Trophoblast cell (in vitro differentiated cells and primary cell): ENCODE measurements at regions not wholly inside any gene's neighbourhood (a gene's known extent, or its start where the extent isn't known, plus 50 kb on each side); places are given as distances from the start of the nearest gene placed in this dataset.

Experiments used
- DNase-seq, 2 donors: peaks; one replicate each; pipeline ENCODE4 v3.0.0-alpha.2; 2016
- H2AFZ ChIP-seq: 2 replicates; pipeline ENCODE4 v1.6.1; 2013; ENCODE audit warnings: low read length, moderate library complexity, mild to moderate bottlenecking; ENCODE audit not compliant: insufficient read depth, poor library complexity
- H2AK5ac ChIP-seq: 2 replicates; pipeline ENCODE4 v1.6.1; 2013; ENCODE audit warnings: mild to moderate bottlenecking, low read length
- H2BK120ac ChIP-seq: 2 replicates; pipeline ENCODE4 v1.6.1; 2013; ENCODE audit warnings: low read length, mild to moderate bottlenecking, moderate library complexity; ENCODE audit not compliant: insufficient read depth, poor library complexity
- H2BK12ac ChIP-seq: 2 replicates; pipeline ENCODE4 v1.6.1; 2013; ENCODE audit warnings: mild to moderate bottlenecking, low read length, moderate library complexity
- H2BK5ac ChIP-seq: 2 replicates; pipeline ENCODE4 v1.6.1; 2013; ENCODE audit warnings: low read length, low read depth, moderate library complexity, mild to moderate bottlenecking; ENCODE audit not compliant: poor library complexity
- H3K14ac ChIP-seq: 2 replicates; pipeline ENCODE4 v1.6.1; 2013; ENCODE audit warnings: mild to moderate bottlenecking, low read length
- H3K18ac ChIP-seq: 2 replicates; pipeline ENCODE4 v1.6.1; 2013; ENCODE audit warnings: mild to moderate bottlenecking, low read length
- H3K23ac ChIP-seq: 2 replicates; pipeline ENCODE4 v1.6.1; 2013; ENCODE audit warnings: low read length
- H3K27ac ChIP-seq: 2 replicates; pipeline ENCODE4 v1.5.1; 2013; ENCODE audit warnings: low read depth, mild to moderate bottlenecking, inconsistent platforms, low read length, moderate library complexity
- H3K27me3 ChIP-seq: 2 replicates; pipeline ENCODE4 v1.6.1; 2013; ENCODE audit warnings: inconsistent platforms, mild to moderate bottlenecking, low read length, moderate library complexity; ENCODE audit not compliant: insufficient read depth
- H3K36me3 ChIP-seq, 2 experiments: 1 replicate in 1 of 2; 2 replicates in 1 of 2; pipeline ENCODE4 v1.6.1; 2013; ENCODE audit warnings: low read length in 2 of 2, mild to moderate bottlenecking in 2 of 2, moderate library complexity in 1 of 2; ENCODE audit not compliant: insufficient read depth in 2 of 2, control insufficient read depth in 1 of 2
- H3K4ac ChIP-seq: 2 replicates; pipeline ENCODE4 v1.6.1; 2013; ENCODE audit warnings: low read depth, mild to moderate bottlenecking, low read length, moderate library complexity
- H3K4me1 ChIP-seq, 2 experiments: 1 replicate in 1 of 2; 2 replicates in 1 of 2; pipeline ENCODE4 v1.6.1; 2013; ENCODE audit warnings: low read length in 2 of 2, mild to moderate bottlenecking in 2 of 2, moderate library complexity in 1 of 2; ENCODE audit not compliant: insufficient read depth in 2 of 2, control insufficient read depth in 1 of 2
- H3K4me2 ChIP-seq: 2 replicates; pipeline ENCODE4 v1.6.1; 2013; ENCODE audit warnings: inconsistent platforms, mild to moderate bottlenecking, low read length, moderate library complexity
- H3K4me3 ChIP-seq: 2 replicates; pipeline ENCODE4 v1.5.1; 2013; ENCODE audit warnings: mild to moderate bottlenecking, low read depth, low read length, inconsistent platforms
- H3K79me1 ChIP-seq: one replicate; pipeline ENCODE4 v1.6.1; 2013; ENCODE audit warnings: low read length
- H3K79me2 ChIP-seq: 2 replicates; pipeline ENCODE4 v1.6.1; 2013; ENCODE audit warnings: low read length, mild to moderate bottlenecking; ENCODE audit not compliant: control insufficient read depth, insufficient read depth, poor library complexity
- H3K9ac ChIP-seq: 2 replicates; pipeline ENCODE4 v1.6.1; 2013; ENCODE audit warnings: mild to moderate bottlenecking, low read length
- H3K9me3 ChIP-seq: 2 replicates; pipeline ENCODE4 v1.6.1; 2013; ENCODE audit warnings: low read depth, mild to moderate bottlenecking, control low read depth, inconsistent platforms, low read length; ENCODE audit not compliant: insufficient read depth
- H4K12ac ChIP-seq: 2 replicates; pipeline ENCODE4 v1.6.1; 2013; ENCODE audit warnings: low read depth, mild to moderate bottlenecking, low read length, moderate library complexity
- H4K8ac ChIP-seq: 2 replicates; pipeline ENCODE4 v1.6.1; 2013; ENCODE audit warnings: low read depth, mild to moderate bottlenecking, low read length, moderate library complexity
- H4K91ac ChIP-seq: one replicate; pipeline ENCODE4 v1.6.1; 2013; ENCODE audit warnings: low read depth, mild to moderate bottlenecking, low read length, moderate library complexity
- WGBS: extraction: QIAGEN DNeasy Blood & Tissue Kit; methylation state at CpG from one replicate; pipeline ENCODE4 v1.1.7; 2013; ENCODE audit warnings: missing lambda C conversion rate; ENCODE audit not compliant: insufficient read length, insufficient coverage; ENCODE audit errors: extremely low coverage; 5-methylcytosine and 5-hydroxymethylcytosine counted together

DNA sequence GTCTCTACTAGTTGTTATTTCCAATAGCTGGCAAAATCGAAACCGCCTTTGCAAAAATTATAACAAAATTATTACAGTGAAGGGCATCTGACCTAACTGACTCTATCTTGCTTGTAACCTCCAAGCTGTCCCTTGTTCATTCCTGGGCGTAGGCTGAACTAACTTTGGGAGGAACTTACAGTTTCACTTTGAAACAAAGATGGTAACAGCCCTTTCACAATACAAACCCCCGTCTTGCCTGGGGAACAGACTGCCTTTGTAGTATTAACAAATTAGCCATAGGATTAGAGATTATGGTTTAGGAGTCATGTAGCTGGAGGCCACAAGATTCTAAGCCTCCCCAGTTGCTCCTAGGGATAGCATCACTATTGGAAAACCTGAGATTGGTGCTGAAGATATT is 131.6 kb upstream of the HSD17B12 start:
- DNase-seq = no peak

DNA sequence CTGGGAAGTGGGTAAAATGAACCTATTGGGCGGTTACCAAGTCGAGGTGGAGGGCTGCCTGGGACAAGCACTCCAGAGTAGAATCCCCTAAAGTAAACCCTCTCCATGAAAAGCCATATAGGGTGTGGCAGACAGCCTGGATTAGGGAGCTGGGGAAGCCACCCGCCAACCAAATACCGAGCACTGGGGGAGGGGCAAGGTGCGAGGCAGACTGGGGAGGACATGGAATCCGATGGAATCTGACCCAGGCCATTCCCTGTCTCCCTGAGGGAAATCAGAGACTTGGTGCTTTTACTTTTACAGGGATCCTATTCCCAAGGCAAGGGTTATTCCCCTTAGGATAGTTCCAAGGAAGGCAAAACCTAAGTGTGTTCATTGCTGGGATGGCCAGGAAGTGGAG is 130.9 kb upstream of the HSD17B12 start:
- DNase-seq = no peak
- Histone ChIP-seq H3K23ac (no peak overlapping the region), H3K79me2 (no peaks in the 10 kb centered on the region), H3K79me1 (no peaks in the 10 kb centered on the region), H4K91ac (no peak overlapping the region), H3K4ac (no peak overlapping the region), H4K12ac (no peak overlapping the region), H3K9me3 (peaks cover 14% of the 10 kb centered on the region), H3K9ac (no peak overlapping the region), H3K4me3 (no peak overlapping the region), H2BK12ac (no peak overlapping the region), H3K4me2 (no peak overlapping the region), H4K8ac (no peak overlapping the region), H2AFZ (no peak overlapping the region), H2BK120ac (no peak overlapping the region), H3K27me3 (peaks cover 16% of the 10 kb centered on the region), H3K36me3 (no peaks in the 10 kb centered on the region), H2BK5ac (no peak overlapping the region), H3K18ac (no peak overlapping the region), H3K27ac (no peak overlapping the region), H2AK5ac (no peak overlapping the region), H3K4me1 (peaks cover 3 to 5% of the 10 kb centered on the region in 2 experiments), H3K14ac (no peak overlapping the region)
- WGBS = no CpG with 5 or more reads among the region's 6 CpGs

More for the DNA sequence above, 131.6 kb upstream of the HSD17B12 start:
- no peak overlapping the region for H3K4ac ChIP-seq
- H2AFZ ChIP-seq = no peak overlapping the region
- peaks cover 16% of the 10 kb centered on the region for H3K27me3 ChIP-seq
- no peak overlapping the region for H3K18ac ChIP-seq
- H3K4me2 ChIP-seq = no peak overlapping the region
- H3K4me1 ChIP-seq = peaks cover 3 to 5% of the 10 kb centered on the region in 2 experiments
- H3K79me2 ChIP-seq = no peaks in the 10 kb centered on the region
- H3K23ac ChIP-seq = no peak overlapping the region
- no peak overlapping the region for H3K9ac ChIP-seq
- H4K8ac ChIP-seq = no peak overlapping the region
- no peak overlapping the region for H4K91ac ChIP-seq
- H2BK12ac ChIP-seq = no peak overlapping the region
- H3K27ac ChIP-seq = no peak overlapping the region
- H3K14ac ChIP-seq = no peak overlapping the region
- H2AK5ac ChIP-seq = no peak overlapping the region
- no peak overlapping the region for H2BK120ac ChIP-seq
- H2BK5ac ChIP-seq = no peak overlapping the region
- peaks cover 14% of the 10 kb centered on the region for H3K9me3 ChIP-seq
- no peaks in the 10 kb centered on the region for H3K36me3 ChIP-seq
- no peak overlapping the region for H3K4me3 ChIP-seq
- H4K12ac ChIP-seq = no peak overlapping the region
- WGBS = no CpG with 5 or more reads among the region's 4 CpGs
- H3K79me1 ChIP-seq = no peaks in the 10 kb centered on the region

DNA sequence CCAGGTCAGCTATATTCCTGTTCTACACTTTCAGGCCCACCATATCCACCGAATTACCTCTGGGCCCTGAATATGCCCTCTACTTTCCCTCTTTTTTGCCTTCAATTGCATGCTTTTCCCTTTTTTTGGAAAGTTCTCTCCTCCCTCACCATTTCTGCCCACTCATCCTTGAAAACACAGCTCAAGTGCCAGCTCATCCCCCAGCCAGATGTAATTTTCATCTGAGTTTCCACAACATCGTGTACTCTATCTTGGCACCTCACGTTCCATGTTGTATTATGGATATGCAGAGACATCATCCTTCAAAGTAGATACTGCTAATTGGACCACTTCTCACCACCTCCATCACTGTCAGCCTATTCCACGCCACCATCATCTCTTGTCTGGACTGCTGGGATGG is 129.8 kb upstream of the HSD17B12 start:
- Histone ChIP-seq H3K23ac (no peak overlapping the region), H3K79me2 (no peaks in the 10 kb centered on the region), H4K8ac (no peak overlapping the region), H3K36me3 (no peaks in the 10 kb centered on the region), H3K27me3 (peaks cover 16% of the 10 kb centered on the region), H3K4ac (no peak overlapping the region), H3K27ac (no peak overlapping the region), H2AFZ (no peak overlapping the region), H3K9me3 (peaks cover 14% of the 10 kb centered on the region), H4K12ac (no peak overlapping the region), H2BK5ac (no peak overlapping the region), H3K9ac (no peak overlapping the region), H3K4me2 (no peak overlapping the region), H4K91ac (no peak overlapping the region), H3K4me3 (no peak overlapping the region), H3K18ac (no peak overlapping the region), H3K4me1 (peaks cover 3 to 5% of the 10 kb centered on the region in 2 experiments), H3K14ac (no peak overlapping the region), H3K79me1 (no peaks in the 10 kb centered on the region), H2BK12ac (no peak overlapping the region), H2AK5ac (no peak overlapping the region), H2BK120ac (no peak overlapping the region)
- no peak for DNase-seq
- no CpG with 5 or more reads among the region's 4 CpGs for whole genome bisulfite sequencing

DNA sequence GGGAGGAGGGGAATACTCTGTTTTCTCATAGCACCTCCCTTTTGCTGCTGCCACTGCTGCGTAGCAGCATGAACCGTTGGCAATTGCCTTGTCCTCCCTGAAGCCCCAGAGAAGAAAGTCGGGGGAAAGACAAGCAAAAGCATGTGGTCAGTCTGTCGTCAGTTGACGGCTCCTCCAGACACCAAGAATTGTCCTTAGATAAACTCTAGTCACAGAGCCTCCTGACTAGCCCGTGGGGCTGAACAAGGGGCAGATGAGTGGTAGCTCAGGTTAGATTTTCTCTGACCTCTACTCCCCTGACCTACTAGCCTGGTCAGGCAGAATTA is 126.4 kb upstream of the HSD17B12 start:
- no peak overlapping the region for H3K18ac ChIP-seq
- H3K27me3 ChIP-seq = peaks cover 6% of the 10 kb centered on the region
- H3K79me2 ChIP-seq = no peaks in the 10 kb centered on the region
- no peak overlapping the region for H3K23ac ChIP-seq
- no peak overlapping the region for H4K91ac ChIP-seq
- H3K4ac ChIP-seq = no peak overlapping the region
- no CpG with 5 or more reads among the region's 6 CpGs for WGBS
- no peak overlapping the region for H4K8ac ChIP-seq
- H2AFZ ChIP-seq = no peak overlapping the region
- no peak overlapping the region for H3K14ac ChIP-seq
- no peak overlapping the region for H3K4me3 ChIP-seq
- H3K4me1 ChIP-seq = peaks cover 3% of the 10 kb centered on the region in 2 experiments
- H4K12ac ChIP-seq = no peak overlapping the region
- no peak overlapping the region for H2BK12ac ChIP-seq
- no peak overlapping the region for H2BK120ac ChIP-seq
- no peak overlapping the region for H3K4me2 ChIP-seq
- no peak overlapping the region for H2BK5ac ChIP-seq
- H3K36me3 ChIP-seq = no peaks in the 10 kb centered on the region
- no peak overlapping the region for H3K27ac ChIP-seq
- no peaks in the 10 kb centered on the region for H3K79me1 ChIP-seq
- no peak for DNase-seq
- no peaks in the 10 kb centered on the region for H3K9me3 ChIP-seq
- no peak overlapping the region for H3K9ac ChIP-seq
- H2AK5ac ChIP-seq = no peak overlapping the region
